ENCODE measurements at regions not wholly inside any gene's neighbourhood (a gene's known extent, or its start where the extent isn't known, plus 50 kb on each side); places are given as distances from the start of the nearest gene placed in this dataset.

- TF ChIP-seq CTCF (conservative IDR thresholded peaks at IDR 0.05): no peak
- no peaks in the 10 kb centered on the region for H3K27me3 ChIP-seq (ENCODE audit: insufficient read depth, low read length)
- H3K4me3 Mint-ChIP-seq: no peak overlapping the region
- no peak overlapping the region for H3K14ac ChIP-seq (ENCODE audit: insufficient read depth, low read length)
- no peak overlapping the region for H2BK20ac ChIP-seq (ENCODE audit: low read depth, low read length, poor library complexity, severe bottlenecking)
- no peak overlapping the region for H3K9ac ChIP-seq (ENCODE audit: extremely low read depth, insufficient read length, low read length)
- no peak overlapping the region for H4K5ac ChIP-seq (ENCODE audit: insufficient read length, low read depth, low read length)
- H3K9me3 Mint-ChIP-seq: no peaks in the 10 kb centered on the region
- no peak for DNase-seq
- H4K91ac ChIP-seq (ENCODE audit: insufficient read length, low read depth, low read length): no peak overlapping the region
- no peaks in the 10 kb centered on the region for H3K23me2 ChIP-seq (ENCODE audit: insufficient read length, low read depth, low read length, poor library complexity, severe bottlenecking)
- H3K27me3 Mint-ChIP-seq (ENCODE audit: low read depth): no peaks in the 10 kb centered on the region
- H3K4me2 ChIP-seq (ENCODE audit: insufficient read depth, insufficient read length, low read length): no peak overlapping the region
- no peaks in the 10 kb centered on the region for H3K4me1 Mint-ChIP-seq
- H2AK5ac ChIP-seq (ENCODE audit: insufficient read length, low read length): no peak overlapping the region
- no peaks in the 10 kb centered on the region for H3K4me1 ChIP-seq (ENCODE audit: insufficient read depth, low read length)
- H2BK5ac ChIP-seq (ENCODE audit: insufficient read length, low read length): no peak overlapping the region
- no peaks in the 10 kb centered on the region for H3K79me2 ChIP-seq (ENCODE audit: insufficient read depth, low read length)
- no peak overlapping the region for H2BK12ac ChIP-seq (ENCODE audit: insufficient read length, low read depth, low read length)
- no peak overlapping the region for H3K56ac ChIP-seq (ENCODE audit: insufficient read length, low read depth, low read length)
- H3K4ac ChIP-seq (ENCODE audit: low read depth, low read length): no peak overlapping the region
- no peaks in the 10 kb centered on the region; a peak in 1 of 7 replicates for H3K36me3 Mint-ChIP-seq (ENCODE audit: insufficient read depth in 1 of 3, low read depth in 3 of 3)
- H3K18ac ChIP-seq (ENCODE audit: insufficient read length, low read depth, low read length): no peak overlapping the region
- no peak overlapping the region for H4K8ac ChIP-seq (replicated peaks; ENCODE audit: insufficient read length, low read depth, low read length)
- no peak overlapping the region; a peak in 1 of 7 replicates for H3K27ac Mint-ChIP-seq
- H3K23ac ChIP-seq (ENCODE audit: insufficient read length, low read depth, low read length): no peak overlapping the region
- H2BK15ac ChIP-seq (ENCODE audit: low read depth, low read length): no peak overlapping the region
- no peaks in the 10 kb centered on the region for H3K79me1 ChIP-seq (ENCODE audit: insufficient read depth, low read depth, low read length, poor library complexity, severe bottlenecking)
- H3T11ph ChIP-seq (ENCODE audit: low read length): no peak overlapping the region
- no peaks in the 10 kb centered on the region for H3K9me3 ChIP-seq (ENCODE audit: control insufficient read depth, low read depth, low read length)
- H3K27ac ChIP-seq (ENCODE audit: insufficient read length, low read depth, low read length): no peak overlapping the region
- no peak overlapping the region for H2BK120ac ChIP-seq (ENCODE audit: low read depth, low read length, poor library complexity, severe bottlenecking)
- H4K20me1 ChIP-seq (ENCODE audit: control insufficient read depth, insufficient read depth, insufficient read length): no peaks in the 10 kb centered on the region
- no peak overlapping the region for H2AFZ ChIP-seq (ENCODE audit: low read length)
Observed at GRCh38 chr2:145157036-145157675, 637.2 kb upstream of the ZEB2 start.
